Suppressor macrophage treated with lipopolysaccharide for 1 hour (primary cell): ENCODE measurements at regions not wholly inside any gene's neighbourhood (a gene's known extent, or its start where the extent isn't known, plus 50 kb on each side); places are given as distances from the start of the nearest gene placed in this dataset.

Experiments
- DNase-seq, 3 donors: peaks; one replicate each; pipeline ENCODE4 v3.0.0-alpha.2; 2020 to 2022

DNA sequence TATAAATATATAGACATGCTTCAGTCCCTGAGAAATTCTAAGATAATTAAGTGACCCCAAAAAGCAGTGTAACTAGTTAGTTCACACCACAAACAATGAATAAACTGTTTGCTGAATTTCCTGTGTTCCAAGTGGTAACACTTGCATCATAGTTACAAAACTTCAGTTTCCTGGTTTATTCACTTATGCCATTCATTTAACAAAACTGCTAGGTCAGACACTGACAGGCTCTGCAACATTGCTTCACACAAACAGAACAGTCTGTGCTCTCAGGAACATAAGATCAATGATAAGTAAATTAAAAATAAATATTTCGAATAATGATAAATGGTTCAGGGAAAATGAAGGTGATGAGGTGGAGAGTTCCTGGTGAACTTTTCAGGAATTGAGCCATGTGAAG lies 133.3 kb upstream of the NAMPT start:
- DNase-seq, result peak; percentile 59 to 89 (median 88)

DNA sequence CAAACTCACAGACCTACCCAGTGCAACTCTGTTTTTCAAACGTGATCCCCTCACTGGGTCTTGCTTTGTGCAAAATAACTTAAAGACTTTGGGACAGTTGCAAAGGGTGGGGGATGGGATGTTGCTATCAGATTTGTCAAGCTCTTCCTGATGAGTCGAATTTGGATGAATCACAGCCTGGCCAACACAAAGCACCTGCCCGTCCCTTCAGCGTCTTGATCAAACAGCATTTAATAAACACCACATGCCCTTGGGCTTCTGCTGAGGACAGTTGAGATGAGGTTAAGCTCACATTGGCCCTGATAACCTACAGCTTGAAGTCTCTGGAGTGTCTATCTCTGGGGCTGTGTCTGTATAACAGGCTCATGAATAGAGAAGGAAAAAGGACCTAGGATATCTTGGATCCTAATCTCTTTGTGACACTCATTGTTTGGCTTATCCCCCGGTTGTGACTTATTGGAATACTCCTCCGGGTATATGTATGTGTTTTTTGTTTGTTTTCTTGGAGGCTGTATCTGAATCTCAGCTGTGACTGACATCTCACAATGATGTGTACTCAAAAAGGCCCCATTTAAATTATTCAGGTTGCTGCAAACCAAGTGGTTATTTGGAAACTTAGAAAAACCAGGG lies 132.6 kb upstream of the NAMPT start:
- DNase-seq, result no peak

DNA sequence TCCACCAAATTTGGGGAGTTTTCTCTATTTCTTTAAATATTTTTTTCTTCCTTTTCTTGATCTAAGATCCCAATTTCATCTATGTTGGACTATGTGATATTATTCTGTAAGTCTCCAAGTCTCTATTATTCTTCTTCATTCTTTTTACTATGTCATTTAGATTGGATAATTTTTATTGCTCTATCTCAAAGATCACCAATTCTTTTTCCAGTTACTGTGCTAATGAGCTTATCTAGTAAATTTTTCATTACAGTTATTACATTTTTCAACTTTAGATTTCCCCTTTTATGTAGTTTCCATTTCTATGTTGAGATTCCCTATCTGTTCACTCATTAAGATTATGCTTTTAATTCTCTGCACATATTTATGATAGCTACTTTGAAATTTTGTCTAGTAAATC lies 131.6 kb upstream of the NAMPT start:
- DNase-seq, result no peak

DNA sequence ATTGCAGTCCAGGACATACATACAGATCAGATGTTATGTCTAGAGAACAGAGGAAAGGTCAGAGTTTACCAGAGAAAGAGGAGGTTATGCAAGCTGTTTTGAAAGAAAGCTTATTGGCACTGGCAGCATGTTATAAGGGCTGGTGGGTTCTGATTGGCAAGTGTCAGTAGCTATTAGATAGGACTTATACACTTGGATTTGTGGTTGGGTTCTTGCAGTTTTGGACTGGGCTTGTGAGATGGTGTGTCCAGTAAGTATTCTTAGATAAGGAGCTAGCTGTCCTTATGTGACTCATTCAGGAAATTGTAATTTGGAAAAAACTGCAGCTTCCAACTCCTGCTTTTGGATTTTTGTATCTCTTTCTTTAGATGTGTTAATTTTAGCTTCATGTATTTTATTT lies 130.7 kb upstream of the NAMPT start:
- DNase-seq, result no peak

DNA sequence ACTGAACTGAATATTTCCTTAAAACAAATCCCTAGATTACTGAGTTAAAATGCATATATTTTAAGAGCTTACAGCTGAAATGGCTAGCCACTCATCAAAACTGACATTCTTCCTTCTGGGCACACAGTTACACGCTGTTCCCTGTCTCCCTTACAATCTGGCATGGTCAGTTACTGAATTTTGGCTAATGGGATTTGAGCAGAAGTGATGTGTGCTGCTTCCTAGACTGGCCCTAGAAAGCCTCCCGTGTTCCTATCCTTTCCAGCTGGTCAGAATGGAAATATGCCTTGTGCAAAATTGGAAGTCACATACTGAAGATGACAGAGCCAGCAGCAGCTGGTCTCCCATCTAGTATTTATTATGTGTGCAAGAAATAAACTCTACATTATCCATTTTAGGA lies 128.7 kb upstream of the NAMPT start:
- DNase-seq, result no peak

DNA sequence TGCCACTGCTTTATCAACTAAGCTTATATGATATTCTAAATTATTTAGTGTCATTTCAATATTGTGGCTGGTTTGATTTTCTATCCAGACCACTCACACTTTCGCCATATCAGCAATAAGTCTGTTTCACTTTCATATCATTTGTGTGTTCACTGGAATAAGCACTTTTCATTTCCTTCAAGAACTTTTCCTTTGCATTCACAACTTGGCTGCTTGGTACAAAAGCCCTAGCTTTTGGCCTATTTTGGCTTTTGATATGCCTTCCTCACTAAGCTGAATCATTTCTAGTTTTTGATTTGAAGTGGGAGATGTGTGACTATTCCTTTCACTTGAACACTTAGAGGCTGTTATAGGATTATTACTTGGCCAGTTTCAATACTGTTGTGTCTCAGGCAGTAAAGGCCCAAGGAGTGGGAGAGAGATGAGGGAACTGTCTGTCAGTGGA lies 120.9 kb upstream of the NAMPT start:
- DNase-seq, result no peak

DNA sequence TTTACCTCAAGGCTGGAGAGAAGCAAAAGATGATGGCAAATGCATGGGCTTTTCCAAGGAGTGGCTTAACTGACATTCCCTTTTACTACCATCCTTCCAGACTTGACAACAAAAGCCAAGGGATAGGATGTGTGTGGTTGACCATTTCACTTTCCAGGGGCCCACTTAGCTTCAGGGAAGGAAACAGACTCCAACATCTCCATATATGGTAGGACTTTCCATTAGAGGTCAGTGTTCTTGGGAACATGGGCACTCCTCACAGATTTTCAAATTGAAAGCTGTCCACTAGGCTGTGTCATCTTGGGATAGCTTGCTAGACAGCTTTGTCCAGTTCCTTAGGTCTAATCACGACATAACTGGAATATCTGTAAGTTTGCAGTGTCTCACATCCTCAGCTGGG lies 118.1 kb upstream of the NAMPT start:
- no peak for DNase-seq

DNA sequence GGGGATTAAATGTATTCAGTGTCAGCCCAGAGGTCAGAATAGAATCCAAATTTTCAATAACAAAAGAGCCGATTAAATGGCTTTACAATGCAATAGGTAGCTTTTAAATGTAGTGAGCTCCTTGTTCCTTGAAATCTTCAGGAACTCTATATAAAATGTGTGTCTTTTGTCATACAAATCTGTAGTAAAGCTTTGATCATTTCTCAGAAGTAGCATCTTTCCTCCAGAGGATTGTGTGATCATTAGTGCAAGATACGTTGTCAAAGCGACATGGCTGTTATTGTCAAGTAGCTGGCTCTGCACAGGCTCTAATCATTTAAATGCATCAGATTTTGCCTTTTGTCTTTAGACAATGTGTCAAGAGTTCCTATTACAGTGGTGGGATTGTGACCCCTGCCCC lies 116.1 kb upstream of the NAMPT start:
- DNase-seq, result no peak

DNA sequence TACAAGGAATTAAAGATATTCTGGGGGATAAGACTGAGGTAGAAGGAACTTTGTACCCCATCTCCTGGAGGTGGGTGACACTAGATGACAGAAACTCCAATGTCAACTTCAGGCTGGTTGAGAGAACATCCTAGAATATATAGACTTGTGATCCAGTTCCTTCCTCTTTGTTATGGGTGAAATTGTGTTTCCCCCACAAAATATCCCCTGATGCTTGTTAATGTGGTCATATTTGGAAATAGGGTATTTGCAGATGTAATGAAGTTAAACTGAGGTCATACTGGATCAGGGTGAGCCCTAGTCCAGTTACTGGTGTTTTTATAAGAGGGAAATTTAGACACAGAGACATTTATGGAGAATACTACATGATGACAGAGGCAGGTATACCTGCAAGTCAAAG lies 114.0 kb upstream of the NAMPT start:
- peak; percentile 22 to 62 (median 50) for DNase-seq

DNA sequence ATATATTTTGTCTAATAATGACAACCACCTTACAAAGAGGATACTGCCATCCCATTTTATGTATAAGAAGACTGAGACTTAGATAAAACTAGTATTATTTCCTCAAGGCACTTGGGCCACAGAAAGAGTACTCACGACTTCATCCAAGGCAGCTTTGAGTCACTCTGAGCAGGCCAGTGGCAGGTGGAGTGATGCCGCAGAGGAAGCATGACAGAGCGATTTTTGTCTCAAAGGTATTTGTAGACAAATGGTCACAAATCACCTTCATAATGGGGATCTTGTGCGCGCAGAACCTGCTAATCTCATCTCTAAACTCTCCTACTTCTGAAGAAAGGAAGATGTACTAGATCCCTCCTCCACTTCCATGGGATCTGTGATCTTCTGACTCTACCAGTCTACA lies 113.2 kb upstream of the NAMPT start:
- no peak for DNase-seq

DNA sequence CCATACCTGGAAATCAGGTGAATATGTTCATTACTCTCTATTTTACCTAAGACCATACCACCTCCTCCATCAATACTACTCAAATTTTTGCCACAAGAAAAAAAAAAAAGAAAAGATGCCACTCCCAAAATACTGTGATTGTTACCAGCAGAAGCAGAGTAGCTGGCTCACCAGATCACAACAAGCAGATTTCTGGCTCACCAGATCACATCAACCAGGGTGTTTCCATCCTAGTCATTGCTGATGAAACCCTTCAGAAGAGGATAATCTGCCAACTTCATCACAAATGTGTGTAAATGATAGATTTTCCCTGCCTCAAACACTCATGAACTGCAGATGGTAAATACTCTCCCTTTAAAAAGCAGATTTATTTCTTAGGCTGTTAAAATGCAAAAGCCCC lies 109.7 kb upstream of the NAMPT start:
- DNase-seq, result peak; percentile 27 to 42 (median 38)

DNA sequence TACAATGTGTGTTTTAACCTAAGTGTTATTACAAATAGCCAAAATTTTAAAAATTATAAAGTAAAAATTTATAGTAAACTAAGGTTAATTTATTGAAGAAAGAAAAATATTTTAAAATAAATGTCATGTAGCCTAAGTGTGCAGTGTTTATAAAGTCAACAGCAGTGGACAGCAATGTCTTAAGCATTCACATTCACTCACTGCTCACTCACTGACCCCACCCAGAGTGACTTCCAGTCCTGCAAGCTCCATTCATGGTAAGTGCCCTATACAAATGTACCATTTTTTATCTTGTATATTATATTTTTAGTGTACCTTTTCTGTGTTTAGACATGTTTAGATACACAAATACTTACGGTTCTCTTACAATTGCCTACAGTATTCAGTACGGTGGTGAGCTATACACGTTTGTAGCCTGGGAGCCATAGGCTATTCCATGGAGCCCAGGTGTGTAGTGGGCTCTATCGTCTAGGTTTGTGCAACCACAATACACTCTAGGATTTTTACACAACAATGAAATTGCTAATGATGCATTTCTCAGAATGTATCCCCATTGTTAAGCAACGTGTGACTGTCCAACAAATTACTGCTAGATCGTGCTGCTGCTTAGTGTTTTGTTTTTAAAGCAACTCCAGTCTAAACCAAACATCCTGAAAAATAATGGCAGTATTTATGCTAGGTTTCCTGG lies 108.9 kb upstream of the NAMPT start:
- no peak for DNase-seq

DNA sequence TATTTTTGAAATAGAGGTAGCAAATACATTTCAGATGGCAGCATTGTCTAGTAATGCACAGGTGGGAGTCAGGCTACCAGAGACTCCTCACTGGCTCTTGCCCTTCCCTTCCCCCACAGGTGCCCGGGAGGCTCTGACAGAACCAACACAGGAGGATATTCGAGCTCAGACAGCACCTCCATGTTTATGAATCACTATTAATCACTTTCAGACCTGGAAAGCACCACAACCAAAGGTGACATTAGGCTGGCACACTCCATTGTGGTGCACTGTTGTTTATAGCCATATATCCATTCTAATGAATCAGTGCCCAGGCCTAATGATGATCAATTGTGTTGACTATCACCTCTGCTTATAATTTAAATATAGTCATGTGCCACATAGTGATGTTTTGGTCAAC lies 107.8 kb upstream of the NAMPT start:
- no peak for DNase-seq

DNA sequence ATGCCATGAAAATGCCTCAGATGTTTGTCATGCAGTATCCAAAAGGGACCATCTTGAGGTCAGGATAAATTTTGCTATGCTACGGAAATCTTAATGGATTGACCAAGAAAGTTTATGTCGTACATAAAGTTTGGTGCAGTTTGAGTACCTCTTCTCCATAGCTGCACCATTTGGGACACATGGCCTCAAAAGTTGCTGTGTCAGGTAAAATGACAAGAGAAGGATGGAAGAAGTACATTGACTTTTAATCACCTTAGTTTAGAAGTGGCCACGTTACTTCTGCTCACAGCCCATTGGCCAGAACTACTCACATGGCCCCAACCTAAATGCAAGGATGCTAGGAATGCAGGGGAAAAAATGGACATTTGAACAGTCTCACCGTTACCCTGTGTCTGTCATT lies 107.4 kb upstream of the NAMPT start:
- DNase-seq, result no peak

DNA sequence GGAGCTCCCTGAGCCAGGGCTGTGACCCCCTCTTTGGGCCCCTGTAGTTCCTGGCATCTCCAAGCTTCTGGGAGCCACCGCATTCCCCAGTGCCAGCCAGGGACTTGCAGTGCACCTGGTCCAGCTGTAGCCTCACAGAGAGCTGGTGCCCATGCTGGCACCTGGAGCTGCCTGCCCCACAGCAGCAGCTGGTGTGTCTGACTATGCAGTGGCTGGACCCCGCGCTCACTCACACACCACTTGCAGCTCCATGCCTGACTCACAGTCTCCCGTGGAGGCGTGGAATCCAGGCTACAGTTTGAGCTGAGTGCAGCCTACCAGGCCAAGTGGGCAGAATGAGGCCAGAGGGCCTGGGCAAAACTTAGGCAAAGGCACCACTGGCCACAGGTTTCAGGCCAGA lies 102.2 kb upstream of the NAMPT start:
- peak in 1 of 3 donors; percentile 20 for DNase-seq

DNA sequence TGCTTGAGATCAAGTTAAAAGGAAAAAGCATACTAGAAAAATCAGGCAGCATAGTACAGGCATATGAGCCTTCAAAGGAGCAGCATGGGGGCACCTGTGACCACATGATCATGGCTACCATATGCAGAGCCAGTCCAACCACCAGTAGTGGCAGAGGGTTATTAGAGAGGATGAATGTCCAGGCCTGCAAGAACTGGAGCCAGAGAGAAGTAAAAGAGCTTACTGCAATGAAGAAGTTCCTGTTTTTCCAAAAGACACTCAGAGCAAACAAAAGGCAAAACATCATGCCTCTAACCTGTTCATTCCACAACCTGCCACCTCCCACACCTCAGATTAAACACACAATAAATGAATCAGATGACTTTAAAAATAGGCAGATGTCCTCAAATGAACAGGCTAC lies 99.6 kb upstream of the NAMPT start:
- DNase-seq, result peak in 2 of 3 donors; percentile 19 to 36

DNA sequence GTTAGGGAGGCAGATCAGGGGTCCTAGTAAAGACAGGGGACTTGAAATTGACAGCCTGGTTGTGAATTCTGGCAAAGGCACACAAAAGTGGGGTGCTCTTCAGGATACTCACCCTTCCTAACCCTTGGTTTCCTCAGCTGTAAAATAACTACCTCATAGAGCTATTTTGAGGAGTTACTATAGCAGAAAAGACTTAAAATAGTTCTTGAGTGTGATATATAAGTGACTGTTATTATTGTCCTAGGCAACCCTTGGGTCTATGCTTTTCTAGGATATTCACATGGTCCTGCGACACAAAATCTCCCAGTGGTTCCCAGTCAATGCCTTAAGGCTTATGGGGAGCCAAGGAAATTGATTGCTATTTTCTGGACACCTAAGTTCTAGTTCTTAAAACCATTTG lies 98.1 kb upstream of the NAMPT start:
- no peak for DNase-seq

DNA sequence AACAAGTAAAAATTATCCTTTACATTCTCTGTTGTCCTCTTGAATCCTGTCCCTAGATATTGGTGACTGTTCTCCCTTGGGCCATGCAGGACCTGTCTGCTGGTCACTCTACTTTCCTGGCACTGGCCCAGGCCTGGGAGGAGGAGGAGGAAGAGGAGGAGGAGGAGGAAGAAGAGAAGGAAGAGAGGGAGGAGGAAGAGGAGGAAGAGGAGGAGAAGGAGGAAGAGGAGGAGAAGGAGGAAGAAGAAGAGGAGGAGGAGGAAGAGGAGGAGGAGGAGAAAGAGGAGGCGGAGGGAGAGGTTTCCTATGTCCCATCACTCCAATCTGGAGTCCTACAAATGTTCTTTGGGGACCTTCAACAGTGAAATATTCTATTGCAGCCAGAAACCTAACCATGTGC lies 97.3 kb upstream of the NAMPT start:
- no peak for DNase-seq

DNA sequence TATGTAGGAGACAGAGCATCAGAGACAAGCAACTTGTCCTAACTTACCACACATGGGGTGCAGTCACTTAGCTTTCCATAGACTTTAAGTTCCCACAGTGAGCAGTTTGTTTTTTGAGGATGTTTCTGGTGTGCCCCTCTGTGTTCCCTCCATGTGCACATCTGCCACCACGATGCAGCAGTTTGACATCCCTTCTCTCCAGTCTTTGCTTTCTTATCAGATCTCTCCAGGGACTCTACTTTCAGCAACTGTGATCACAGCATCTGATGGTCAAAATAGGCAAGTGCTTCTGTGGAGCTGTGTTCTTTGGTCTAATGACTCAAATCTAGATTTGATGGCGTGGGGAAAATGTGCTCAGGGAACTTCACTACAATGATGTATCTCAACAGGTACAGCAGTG lies 96.5 kb upstream of the NAMPT start:
- no peak for DNase-seq

DNA sequence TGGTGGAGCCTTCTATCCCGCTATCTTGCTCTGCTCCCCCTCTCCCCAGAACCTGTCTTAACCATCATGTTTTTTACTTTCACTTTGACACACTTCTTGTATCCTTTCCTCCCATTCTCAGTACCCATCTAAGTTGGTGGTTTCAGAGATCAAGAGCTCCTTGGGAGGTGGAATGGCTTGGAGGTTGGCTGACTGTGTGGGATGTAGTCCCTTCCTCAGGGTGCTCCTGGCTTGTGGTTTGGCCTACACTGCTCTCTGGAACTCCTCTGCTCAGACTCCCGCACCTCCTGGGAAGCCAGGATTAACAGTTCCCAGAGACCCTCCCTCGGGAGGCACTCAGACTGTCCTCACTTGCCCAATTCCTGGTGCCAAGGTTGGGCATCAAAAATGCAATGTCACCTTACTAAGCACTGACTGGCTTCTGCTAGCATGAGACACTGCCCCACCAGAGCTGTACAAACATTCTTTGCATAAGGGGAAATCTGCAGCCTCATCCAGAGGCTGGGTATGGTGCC lies 93.1 kb upstream of the NAMPT start:
- peak in 1 of 3 donors; percentile 28 for DNase-seq

DNA sequence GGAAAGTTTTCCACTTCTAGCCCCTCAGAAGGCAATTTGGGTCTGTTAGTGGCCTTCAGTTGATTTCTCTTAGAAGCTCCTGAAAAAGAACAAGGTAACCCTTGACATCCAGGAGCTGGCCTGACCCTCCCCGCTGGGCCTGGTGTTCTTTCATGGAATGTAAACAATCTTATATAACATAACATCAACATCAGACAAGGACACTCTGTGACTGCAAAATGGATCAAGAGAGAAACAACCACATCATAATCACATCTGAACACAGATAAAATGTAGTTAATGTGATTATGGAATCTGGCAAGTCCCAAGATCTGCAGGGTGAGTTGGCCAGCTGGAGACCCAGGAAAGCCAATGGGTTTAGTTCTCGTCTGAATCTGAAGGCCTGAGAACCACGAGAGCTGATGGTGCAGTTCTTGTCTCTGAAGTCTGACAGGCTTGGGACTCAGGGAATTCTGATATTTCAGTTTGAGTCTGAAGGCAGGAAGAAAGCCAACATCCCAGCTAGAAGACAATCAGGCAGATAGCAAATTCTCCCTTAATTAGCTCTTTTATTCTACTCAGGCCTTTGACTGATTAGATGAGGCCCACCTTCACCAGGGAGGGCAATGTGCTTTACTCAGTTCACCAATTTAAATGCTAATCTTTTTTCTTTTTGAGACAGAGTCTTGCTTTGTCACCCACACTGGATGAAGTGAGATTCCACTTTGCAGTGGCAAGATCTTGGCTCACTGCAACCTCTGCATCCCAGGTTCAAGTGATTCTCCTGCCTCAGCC lies 91.4 kb upstream of the NAMPT start:
- DNase-seq, result no peak

DNA sequence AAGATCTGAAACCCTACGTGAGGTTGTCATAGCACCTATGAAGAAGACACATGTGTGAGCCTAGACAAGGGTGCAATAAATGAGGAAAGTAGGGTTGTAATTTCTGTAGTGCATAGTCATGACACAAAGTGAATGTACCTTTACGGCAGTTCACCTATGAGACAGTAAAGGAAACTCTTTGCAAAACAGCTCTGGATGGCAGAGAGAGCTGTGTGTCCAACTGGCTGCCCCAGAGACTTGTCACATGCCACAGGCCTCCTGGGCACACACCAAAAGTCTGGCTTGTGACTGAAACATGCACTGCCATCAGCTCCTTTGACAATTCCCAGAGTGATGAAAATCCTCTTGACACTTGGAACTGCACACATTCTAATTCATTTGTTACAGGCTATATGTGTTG lies 90.7 kb upstream of the NAMPT start:
- no peak for DNase-seq

DNA sequence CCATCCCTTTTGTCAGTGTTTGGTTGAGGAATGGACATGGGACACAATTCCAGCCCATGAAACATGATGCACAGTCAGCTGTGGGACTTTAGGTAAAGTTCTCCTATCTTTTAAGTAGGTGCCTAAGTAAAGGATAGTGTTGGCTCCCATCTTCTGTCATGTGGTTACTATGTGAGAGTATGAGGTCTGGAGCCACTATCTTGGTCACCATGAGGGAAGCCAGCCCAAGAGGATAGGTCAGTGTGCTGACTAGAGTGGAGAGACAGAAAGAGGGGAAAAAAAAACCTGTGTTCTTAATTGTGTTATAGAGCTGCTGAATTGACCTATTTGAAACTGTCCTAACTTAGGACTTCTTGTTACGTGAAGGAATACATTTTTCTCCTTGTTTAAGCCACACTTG lies 89.7 kb upstream of the NAMPT start:
- DNase-seq, result no peak
